Right kidney (tissue), 1 donor: ENCODE measurements at regions not wholly inside any gene's neighbourhood (a gene's known extent, or its start where the extent isn't known, plus 50 kb on each side); places are given as distances from the start of the nearest gene placed in this dataset.

Source experiments
- DNase-seq: peaks from one replicate; pipeline ENCODE4 v3.0.0-alpha.2; 2016

GRCh38 chr2:173590276-173590861 lies 235.7 kb downstream of the CDCA7 start:
- no peak for DNase-seq

- no peak for DNase-seq
These were observed 238.4 kb downstream of the CDCA7 start for GRCh38 chr2:173593109-173593508.

GRCh38 chr2:173596244-173596643 lies 241.6 kb downstream of the CDCA7 start:
- no peak for DNase-seq

GRCh38 chr2:173598525-173598924 lies 243.9 kb downstream of the CDCA7 start:
- DNase-seq = no peak

GRCh38 chr2:173599821-173600359 lies 245.2 kb downstream of the CDCA7 start:
- no peak for DNase-seq

- DNase-seq = no peak
These were observed 247.6 kb downstream of the CDCA7 start for GRCh38 chr2:173602153-173602795.

GRCh38 chr2:173605994-173606393 lies 251.3 kb downstream of the CDCA7 start:
- DNase-seq = no peak

- no peak for DNase-seq
These were observed 252.1 kb downstream of the CDCA7 start for GRCh38 chr2:173606619-173607248.

- no peak for DNase-seq
These were observed 253.1 kb downstream of the CDCA7 start for GRCh38 chr2:173607606-173608311.

GRCh38 chr2:173611121-173611520 lies 256.4 kb downstream of the CDCA7 start:
- no peak for DNase-seq

- DNase-seq = no peak
These were observed 257.7 kb downstream of the CDCA7 start for GRCh38 chr2:173612354-173612753.

GRCh38 chr2:173613386-173613785 lies 258.7 kb downstream of the CDCA7 start:
- DNase-seq = no peak

GRCh38 chr2:173614265-173614930 lies 259.7 kb downstream of the CDCA7 start:
- no peak for DNase-seq

- no peak for DNase-seq
These were observed 269.0 kb downstream of the CDCA7 start for GRCh38 chr2:173623438-173624319.

- no peak for DNase-seq
These were observed 270.6 kb downstream of the CDCA7 start for GRCh38 chr2:173625315-173625714.

- DNase-seq = no peak
These were observed 274.4 kb downstream of the CDCA7 start for GRCh38 chr2:173629076-173629475.

- DNase-seq = peak; percentile 66
These were observed 275.9 kb downstream of the CDCA7 start for GRCh38 chr2:173630425-173631126.

- DNase-seq = no peak
These were observed 276.4 kb downstream of the CDCA7 start for GRCh38 chr2:173631127-173631460.

GRCh38 chr2:173644146-173644545 lies 289.5 kb downstream of the CDCA7 start:
- DNase-seq = no peak

- DNase-seq = no peak
These were observed 293.1 kb downstream of the CDCA7 start for GRCh38 chr2:173647681-173648311.
